ENCODE measurements at regions not wholly inside any gene's neighbourhood (a gene's known extent, or its start where the extent isn't known, plus 50 kb on each side); places are given as distances from the start of the nearest gene placed in this dataset.

GRCh38 chr16:87080571-87081167 is 236.5 kb downstream of the C16orf95 start:
- no peak for DNase-seq

DNA sequence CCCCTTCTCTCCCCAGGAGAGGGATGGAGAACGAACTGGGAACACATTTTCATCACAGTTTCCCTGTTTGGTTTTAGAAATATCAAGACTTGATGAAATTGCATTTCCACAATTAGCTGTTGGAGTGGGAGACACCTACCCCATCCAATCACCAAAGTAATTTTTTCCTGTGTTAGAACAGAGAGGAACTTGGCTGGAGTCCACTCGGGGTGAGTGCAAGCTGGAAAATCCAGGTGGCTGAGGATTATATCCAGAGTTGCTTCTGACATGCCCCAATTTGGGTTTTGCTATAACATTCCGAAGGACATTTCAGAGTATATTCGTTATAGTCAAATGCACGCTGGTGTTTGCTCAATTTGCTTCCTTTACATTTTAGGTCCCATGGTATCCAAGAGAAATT is 231.8 kb downstream of the C16orf95 start:
- no peak for DNase-seq

- DNase-seq = no peak
Observed at GRCh38 chr16:87086156-87086555, 231.0 kb downstream of the C16orf95 start.

DNA sequence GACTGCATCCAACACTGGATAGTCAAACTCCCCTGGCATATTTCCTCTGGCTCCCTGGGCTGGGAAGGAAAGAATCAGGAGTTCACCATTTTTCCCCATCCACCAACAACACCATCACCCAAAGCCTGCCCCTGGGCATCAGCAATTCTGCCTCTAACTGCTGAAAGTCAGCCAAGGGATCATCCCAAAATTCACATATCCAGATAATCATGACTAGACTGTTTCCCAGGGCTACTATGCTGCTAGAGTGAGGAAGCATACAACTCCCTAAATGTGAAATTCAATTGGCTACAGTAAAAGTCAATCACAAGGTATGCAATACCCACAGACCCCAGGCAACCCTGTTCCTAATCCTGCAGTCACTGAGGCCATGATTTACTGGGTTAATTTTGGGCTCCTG is 230.6 kb downstream of the C16orf95 start:
- no peak for DNase-seq

GRCh38 chr16:87092958-87093357 is 224.2 kb downstream of the C16orf95 start:
- DNase-seq = no peak

- DNase-seq = no peak
Observed at GRCh38 chr16:87093804-87094555, 223.2 kb downstream of the C16orf95 start.

GRCh38 chr16:87094556-87094865 is 222.7 kb downstream of the C16orf95 start:
- no peak for DNase-seq

GRCh38 chr16:87095271-87095670 is 221.9 kb downstream of the C16orf95 start:
- DNase-seq = no peak

- DNase-seq = no peak
Observed at GRCh38 chr16:87096746-87097333, 220.4 kb downstream of the C16orf95 start.

GRCh38 chr16:87098361-87098760 is 218.8 kb downstream of the C16orf95 start:
- DNase-seq = no peak

- DNase-seq = no peak
Observed at GRCh38 chr16:87098976-87099720, 218.0 kb downstream of the C16orf95 start.

DNA sequence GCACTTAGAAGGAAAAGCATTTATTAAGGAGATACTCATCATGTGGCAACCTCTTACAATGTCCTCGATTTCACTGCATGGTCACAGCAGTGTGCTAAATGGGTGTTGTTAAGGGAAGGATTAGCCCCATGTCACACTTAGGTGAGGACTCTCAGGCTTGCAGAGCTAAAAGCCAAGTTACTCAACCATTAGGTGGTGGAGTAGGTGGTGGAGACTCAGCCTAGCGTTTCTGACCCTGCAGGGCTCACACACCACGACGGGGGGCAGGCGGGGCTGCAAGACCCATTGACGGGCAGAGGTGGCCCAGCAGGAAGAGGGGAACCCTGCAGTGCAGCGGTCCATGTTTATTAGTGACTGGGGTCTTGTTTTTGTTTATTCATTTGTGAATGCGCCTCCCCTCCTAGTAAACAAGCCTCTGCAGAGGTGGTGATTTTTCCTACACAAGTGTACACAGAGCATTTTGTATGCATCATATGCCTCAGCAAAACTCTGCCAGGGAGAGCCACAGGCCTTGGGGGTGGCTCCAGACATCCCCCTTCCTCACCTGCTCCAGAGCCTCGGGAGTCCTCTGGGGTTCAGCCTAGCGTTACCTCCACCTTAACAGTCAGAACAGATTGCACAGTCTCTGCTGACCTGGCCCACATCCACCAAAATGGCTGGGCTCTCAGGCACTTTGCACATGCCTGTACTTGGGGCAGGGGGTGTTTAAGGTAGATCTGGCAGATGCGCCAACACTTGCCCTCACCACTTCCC is 216.7 kb downstream of the C16orf95 start:
- no peak for DNase-seq

- DNase-seq = no peak
Observed at GRCh38 chr16:87101903-87102302, 215.3 kb downstream of the C16orf95 start.

DNA sequence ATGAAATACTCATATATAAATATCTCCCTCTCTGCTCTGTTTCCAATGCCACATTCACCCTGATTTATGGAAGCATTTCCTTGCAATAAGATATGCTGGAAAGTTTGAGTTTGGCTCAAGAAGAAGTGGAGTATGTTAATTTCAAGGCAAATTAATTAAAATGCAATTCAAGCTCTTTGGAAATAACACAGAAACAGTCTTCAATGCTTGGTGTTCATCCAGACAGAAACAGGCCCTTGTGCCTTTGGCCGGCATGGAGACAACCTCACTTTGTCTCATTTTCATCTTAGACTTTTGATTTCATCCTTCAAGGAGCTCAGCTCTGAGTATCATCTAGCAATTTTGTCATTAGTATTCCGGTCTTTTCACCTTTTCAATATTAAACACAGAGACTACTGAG is 210.0 kb downstream of the C16orf95 start:
- no peak for DNase-seq

DNA sequence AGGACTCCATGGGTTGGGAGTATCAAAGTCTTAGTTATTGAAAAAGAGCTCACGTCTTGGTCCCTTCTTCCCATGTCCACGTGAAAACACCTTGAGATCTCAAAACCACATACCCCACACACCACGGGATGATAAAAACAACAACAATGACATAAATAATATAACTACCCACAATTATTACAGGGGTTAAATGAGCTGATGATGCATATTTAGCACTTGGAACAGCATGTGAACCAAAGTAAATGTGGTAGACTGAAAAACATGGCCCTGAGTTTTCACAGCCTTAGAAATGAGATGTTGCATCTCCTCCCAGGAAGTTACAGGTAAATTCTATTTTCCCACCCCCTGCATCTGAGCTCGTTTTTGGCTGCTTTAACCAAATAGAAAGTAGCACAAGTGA is 208.9 kb downstream of the C16orf95 start:
- no peak for DNase-seq

- no peak for DNase-seq
Observed at GRCh38 chr16:87108941-87109340, 208.3 kb downstream of the C16orf95 start.

GRCh38 chr16:87114832-87115231 is 202.4 kb downstream of the C16orf95 start:
- DNase-seq = no peak

DNA sequence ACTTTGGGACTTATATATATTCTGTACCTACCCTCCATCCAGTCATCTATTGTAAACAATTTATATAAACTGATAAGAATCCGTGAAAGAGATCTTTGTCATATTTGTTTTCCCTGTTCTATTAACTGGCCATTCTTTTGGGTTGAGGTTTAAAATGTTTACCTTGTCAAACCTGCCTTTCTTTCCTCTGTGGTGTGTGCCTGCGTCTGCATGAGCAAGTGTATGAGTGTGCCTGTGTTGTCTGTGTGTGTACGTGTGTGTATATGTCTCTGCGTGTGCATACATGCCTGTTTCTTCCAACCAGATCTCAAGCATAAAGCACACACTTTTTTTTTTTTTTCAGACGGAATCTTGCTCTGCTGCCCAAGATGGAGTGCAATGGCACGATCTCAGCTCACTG is 201.5 kb downstream of the C16orf95 start:
- no peak for DNase-seq

GRCh38 chr16:87117936-87118335 is 199.3 kb downstream of the C16orf95 start:
- DNase-seq = no peak

DNA sequence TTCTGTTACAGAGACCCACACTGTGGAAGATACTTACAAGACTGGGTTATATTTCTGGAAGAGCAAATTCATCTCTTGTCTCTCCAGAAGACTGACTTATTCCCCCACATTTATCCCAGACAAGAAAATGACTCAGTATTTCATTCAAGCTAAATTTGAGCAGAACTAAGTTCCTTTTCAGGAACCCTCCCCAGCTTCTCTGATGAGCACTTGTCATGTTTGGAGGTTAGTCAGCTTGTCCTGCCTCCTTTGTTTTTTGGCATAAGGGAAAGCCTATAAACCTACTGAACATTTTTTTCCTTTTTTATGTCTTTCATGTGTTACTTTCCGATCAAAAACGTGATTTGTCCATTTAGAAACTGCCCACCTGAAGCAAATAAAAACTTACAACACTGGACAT is 198.0 kb downstream of the C16orf95 start:
- no peak for DNase-seq

DNA sequence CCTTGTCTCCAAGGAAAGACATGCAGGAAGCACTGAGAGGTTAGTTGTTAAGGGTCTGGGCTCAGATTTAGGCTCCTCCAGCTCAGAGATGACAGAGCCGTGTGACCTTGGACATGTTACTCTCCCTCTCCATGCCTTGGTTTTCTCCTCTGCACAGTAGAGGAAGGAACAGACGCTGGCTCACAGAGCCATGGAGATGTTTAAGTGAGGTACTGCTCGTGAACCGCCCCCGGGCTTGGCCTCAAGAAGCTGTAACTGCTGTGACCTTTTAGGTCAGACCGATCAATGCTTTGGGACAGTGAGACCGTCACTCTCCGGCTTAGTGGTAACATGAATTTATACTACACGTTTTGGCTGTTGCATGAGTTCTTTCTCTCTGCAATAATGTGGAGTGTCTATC is 197.4 kb downstream of the C16orf95 start:
- DNase-seq = no peak

DNA sequence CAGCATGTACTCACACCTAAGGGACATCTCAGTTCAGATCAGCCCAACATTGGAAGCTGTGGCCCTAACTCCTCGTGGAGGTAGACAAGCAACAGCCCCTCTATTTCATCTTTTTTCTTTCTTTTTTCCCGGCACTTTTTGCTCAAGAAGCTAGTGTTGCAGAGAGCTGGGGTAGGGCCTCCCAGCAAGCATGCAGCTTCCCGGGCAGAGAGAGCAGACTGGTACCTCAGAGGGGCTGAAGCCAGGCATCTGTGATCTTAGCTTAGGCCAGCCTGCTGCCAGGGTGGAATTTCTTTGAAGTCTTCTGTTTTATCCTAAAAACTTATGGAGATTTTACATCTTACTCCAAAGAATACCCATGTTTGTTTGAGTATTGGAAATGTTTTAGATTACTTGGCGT is 195.4 kb downstream of the C16orf95 start:
- no peak for DNase-seq

DNA sequence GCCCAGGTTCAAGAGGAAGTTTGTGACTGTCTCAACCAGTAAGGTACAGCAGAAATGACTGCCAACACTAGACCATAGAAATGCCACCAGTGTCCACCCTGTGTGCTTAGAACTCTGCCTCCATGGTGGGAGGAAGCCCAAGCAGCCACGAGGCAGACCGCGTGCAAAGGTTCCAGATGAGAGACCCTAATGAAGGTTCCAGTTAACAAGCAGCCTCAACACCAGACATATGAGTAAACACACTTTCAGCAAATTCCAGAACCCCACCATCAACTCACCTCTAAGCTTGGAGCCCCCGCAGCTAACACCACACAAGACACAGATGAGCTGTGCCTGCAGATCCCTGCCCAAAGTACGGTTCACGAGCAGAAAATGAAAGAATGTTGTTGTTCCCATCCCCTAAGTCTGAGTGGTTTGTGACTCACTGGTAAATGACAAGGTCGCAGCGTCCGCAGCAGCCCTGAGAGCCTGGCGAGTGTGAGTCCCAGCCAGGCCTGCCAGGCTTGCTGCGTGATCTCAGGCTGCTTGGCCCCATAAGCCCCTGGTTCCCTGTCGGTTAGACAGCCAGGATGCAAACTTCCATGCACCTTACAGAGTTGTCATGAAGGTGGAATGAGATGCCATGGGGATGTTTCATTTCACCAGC is 193.7 kb downstream of the C16orf95 start:
- no peak for DNase-seq
